NCI-H1694 treated with DMSO at 0.1 percent for 48 hours (cell line): ENCODE measurements at regions not wholly inside any gene's neighbourhood (a gene's known extent, or its start where the extent isn't known, plus 50 kb on each side); places are given as distances from the start of the nearest gene placed in this dataset.

Experiments used
- DNase-seq: peaks from one replicate; lab custom pipeline; 2025; lab: John Stamatoyannopoulos, UW

DNA sequence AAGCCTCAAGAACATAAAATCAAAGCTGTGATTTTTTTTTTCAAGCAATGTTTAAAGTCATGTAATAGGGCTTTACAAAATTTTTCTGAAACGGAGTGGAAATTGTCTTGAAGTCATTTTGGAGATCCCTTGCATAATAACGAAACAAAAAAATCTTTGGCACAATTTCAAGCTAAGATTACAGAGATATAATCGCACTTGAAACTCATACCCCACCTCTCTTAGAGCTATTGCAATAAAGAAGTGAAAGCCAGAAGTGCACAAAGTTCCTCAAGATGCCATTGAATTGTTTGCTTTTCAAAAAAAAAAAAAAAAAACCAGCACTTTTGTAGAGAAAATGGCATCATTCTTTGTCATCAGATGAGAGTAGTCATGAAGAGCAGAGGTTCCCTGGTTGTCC lies 152.3 kb downstream of the PAX3 start:
- DNase-seq = no peak

DNA sequence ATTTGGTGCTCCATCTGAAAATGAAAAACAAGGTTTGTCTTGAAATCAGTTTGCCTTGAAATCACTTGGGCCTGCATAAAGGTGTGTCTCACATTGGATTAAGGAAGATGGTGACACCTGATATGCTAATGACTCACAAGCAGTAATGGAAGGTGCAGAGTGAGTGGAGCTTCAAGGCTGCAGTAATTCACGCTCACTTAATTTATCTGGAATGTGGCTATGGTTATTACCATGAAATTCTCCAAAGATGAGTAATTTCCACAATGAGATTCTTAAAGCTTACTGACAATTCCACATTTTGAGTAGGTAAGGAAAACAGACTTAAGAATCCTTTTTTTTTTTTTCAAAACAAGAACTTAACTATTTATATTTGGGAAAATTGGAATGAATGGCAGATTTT lies 156.8 kb downstream of the PAX3 start:
- DNase-seq = no peak

DNA sequence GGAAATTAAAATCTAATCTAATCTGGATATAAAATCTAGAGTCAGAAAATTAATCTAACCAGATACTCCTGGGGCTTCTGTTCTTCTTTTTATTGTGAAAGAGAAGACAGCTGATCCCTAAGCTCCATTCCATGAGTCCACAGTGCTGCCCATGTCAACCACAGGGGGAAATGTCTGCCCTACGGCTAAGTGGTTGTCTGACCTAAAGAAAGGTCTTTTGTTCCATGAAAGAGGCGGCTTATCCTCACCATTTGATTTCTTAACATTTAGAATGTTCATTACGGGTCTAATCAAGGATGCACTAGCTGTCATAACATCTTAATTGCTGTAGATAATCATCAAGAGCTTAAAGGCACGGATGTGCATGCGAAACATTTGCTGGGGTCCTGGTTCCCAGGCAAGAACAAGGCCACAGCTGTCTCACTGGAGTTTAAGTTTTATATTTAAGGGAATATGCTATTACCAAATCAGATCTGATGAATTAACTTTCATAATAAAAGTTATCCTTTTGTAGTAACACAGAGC lies 162.6 kb downstream of the PAX3 start:
- DNase-seq = no peak

DNA sequence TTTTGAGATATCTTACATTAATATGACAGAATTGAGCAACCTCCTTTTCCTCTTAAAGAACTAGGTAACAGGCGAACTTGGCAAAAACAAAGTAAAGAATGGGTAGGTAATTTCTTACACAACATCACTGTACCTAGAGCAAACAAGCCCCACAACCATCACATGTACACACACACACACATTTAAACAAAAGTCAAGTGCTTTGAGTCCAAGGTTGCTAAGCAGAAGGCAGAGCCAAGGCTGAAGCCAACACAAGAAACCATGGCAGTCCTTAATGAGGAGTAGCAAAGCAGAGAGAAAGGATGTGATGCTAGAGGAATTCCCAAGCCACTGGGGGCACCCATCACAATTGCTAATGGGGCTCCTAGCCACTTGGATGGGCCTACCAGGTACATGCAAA lies 164.1 kb downstream of the PAX3 start:
- no peak for DNase-seq

DNA sequence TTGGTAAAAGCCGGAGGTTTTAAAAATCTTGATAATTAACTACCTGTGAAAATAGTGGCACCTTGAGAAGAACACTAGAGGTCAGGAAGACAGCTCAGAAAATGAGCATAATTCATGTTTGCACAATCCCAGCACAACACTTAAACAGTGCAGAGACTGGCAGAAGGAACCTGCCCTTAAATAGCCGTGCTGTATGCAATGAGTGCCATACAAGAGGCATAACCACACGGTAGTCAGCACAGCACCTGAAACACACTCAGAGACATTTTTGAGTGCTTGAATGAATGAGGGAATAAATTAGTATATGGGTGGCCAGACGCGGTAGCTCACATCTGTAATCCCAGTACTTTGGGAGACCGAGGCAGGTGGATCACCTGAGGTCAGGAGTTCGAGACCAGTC lies 164.9 kb downstream of the PAX3 start:
- no peak for DNase-seq

DNA sequence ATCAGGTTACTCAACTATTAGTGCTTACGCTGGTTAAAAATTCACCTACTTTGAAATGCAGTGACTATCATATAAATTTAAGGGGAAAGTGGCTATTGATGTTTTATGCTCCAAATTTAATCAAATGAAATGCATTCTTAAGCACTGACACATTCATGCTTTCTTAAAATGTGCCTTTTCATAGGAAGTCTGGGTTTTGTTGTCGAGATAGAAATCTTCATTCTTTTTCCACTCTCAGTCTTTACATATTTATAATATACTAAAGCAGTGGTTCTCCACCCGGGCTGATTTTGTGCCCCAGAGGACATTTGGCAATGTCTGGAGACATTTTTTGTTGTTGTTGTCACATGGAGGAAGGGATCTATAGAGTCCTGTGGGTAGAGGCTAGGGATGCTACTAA lies 167.9 kb downstream of the PAX3 start:
- no peak for DNase-seq

DNA sequence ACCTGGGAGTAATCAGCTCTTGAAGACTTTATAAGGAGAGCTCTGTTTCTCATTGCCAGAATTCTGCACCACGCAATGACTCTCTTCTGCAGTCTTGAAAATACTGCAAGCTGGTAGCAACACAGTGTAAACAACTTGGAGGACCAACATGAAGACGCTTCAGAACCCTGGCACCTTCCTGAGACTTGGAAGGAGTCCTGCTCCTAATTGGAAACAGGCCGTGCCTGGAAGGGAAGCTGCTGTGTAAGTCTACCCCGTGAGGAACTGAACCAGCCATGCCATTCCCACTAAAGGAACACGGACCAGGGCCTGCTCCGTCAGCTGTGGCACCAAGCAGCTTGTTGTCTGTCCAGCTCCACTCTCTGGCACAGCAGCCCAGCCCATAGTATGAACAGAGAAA lies 171.1 kb downstream of the PAX3 start:
- DNase-seq = no peak

DNA sequence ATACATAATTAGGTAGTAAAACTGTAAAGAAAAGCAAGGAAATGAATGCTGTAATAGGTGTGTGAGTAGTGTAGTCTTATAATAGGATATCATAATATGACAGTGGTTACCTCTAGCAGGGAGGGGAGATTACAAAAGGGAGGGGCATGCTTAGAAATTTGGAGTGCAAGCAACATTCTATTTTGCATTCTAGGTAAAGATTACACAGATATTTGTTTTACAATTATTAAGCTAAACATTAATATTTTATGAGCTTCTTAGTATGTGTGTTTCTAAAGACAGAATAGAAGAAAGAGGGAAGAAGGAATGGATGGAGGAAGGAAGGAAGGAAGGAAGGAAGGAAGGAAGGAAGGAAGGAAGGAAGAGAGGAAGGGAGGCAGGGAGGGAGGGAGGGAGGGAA lies 177.9 kb downstream of the PAX3 start:
- no peak for DNase-seq

DNA sequence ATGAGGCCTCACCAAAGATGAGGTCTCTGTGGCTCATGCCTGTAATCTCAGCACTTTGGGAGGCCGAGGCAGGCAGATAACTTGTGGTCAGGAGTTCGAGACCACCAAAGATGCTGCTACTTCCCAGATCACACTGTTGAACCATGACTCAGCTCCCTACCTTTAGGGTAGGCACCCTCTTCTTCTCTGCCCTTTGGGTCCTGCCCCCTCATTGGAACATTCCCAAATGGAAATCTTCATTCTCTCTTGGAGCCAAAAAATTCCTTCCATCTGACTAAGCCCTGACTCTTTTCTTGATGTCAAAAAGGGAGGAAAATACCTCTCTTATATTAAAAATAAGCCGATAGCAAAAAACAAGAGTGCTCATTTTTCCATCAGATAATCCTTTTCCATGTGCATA lies 183.5 kb downstream of the PAX3 start:
- no peak for DNase-seq

DNA sequence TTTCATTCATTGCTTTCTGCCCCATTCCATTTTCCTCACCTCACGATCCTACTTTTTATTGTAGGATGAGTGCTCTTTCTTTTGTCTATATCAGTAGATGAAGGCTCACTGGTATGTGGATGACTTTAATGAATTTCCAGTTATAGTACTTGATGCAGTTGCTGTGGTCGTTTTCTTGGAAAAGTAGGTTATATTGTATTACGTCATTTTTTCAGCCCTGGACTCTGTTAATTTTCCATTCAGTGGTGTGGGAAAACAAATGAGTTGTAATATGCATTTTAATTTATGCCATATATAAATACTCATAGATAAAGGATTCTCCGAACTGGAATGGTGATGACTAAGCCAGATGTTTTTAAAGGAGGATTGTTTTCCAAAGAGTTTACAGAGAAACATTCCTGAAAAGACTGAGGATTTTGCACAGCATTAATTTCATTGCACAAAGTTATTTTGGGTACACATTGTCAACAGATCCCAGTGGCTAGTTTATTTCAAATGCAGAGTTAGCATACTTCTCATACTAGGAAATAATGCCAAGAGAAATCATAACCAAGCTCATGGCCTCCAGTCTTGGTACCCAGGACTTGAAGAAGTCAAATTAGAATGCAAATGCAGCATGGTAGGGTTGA lies 189.7 kb downstream of the PAX3 start:
- no peak for DNase-seq

DNA sequence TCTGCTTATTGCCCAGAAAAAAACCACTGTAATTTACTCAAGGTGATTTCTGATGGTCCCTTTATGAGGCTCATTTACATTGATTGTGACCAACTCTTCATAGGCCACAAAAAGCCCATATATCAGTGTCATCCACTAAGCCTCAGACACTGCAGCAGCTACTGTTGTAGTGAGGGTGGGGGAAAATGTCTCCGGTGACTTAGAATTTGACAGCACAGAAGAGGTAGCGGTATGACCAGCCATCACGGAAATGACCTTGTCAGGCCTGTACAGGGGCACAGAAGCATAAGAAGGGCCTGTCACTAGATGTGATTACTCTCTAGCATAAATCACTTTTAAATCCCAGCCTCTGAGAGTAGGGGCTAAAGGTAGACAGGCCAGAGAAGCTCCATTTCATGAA lies 190.3 kb downstream of the PAX3 start:
- no peak for DNase-seq

DNA sequence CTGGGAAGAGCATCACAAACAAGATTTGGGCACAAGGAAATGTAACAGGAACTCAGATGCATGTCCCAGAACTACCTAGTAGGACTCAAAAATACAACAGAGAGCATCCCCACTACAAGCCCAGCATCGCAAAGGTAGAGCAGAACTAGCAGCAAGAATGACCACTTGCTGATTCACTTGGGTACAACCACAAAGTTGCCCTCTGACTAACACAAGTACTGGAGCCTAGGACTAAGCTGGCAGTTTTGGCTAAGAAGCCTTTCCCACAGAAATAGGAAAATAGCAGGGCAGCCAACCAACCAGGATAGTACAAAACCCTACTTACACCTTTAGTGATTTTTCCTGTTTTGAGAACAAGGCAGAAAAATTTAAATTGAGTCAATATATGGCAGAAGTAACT lies 193.8 kb downstream of the PAX3 start:
- DNase-seq = no peak

DNA sequence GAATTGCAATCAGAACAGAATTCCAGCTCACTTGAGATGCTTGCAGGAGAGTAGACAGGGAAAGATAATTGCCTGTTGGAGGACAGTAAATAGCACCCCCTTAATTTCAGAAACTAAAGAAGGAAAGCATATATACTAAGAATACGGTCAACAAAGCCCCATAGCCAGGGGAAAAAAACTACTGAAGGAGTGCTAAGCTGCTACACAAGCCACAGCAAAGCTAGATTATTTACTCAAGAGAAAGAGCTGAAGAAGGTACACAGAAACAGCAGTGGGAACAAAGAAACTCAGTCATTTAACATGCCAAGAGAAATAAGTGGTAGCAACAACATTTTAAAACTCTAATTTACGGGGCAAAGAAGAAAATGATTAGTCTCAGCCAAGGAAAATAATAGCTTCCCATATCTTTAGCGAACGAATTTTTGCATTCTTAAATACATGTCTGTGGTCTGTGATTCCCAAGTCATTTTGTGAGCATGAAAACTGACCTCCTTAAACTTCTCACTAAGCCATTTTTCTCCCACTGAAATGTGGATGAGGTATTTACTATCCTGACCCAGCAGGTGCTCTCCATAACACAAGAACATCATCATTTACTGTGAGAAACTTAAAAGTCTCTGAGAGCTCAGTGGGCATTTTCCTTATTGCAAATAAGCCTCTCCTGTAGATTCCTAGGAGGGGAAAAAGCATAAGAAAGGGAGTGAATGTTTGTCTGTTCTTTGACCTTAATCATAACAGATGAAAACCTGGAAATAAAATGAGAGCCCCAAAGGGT lies 196.0 kb downstream of the PAX3 start:
- no peak for DNase-seq

DNA sequence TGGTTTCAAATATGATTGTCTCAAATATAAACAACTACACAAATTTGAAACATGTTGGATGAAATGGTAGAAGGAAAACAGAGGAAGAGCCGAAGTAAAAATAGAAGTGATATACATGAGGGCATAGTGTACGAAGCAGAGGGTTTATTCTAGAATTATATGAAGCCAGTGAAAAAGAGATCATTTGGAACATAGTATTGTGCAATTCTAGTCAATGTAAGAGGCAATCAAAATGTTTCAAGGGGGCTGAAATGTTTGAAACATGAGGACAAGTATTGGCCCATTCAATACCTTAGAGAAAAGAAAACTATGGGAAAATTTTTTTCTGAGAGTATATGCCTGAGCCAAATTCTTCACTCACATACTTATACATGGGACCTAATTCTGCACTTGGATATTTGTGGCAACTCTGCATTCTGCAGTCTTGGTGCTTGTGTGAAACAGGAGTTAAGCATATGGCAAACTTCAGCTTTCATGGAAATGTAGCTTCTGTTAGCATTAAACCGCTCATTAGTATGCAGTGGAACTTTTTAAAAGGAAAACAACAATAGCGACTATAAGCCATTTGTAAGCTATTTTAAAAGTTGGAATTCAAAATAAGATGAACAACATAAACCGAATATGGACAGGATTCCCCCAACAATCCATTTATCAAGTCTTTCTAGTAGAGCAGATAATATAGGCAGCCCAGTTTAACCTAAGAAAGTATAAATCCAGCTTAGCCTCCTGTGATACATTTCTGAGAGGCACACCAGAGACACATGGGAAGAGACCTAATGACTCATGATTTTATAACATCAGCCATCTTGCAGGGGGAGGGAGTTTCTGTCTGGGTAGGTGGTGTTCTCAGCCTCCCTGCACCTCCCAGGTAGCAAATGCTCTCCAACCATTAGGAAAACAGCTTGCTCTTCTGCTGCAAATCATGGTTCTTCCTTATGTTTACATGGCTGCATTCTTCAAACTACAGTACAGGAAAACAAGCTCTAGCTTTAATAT lies 197.8 kb downstream of the PAX3 start:
- no peak for DNase-seq

DNA sequence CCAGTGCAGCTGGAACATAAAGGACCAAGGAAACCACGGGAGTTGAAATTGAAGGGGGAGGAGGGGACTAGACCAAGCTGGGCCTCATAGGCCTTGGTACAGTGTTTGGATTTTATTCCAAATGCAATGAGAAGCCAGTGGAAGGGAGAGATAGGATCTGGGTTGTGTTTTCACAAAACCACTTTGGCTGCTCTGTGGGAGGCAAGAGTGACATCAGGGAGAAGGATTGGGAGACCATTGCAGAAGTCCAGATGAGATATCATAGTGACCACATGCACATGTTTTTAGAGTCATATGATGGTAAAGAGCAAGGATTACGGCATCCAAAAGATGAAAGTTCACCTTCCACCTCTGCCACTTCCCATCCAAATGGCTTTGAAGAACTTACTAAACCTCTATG lies 210.2 kb downstream of the PAX3 start:
- DNase-seq = no peak

DNA sequence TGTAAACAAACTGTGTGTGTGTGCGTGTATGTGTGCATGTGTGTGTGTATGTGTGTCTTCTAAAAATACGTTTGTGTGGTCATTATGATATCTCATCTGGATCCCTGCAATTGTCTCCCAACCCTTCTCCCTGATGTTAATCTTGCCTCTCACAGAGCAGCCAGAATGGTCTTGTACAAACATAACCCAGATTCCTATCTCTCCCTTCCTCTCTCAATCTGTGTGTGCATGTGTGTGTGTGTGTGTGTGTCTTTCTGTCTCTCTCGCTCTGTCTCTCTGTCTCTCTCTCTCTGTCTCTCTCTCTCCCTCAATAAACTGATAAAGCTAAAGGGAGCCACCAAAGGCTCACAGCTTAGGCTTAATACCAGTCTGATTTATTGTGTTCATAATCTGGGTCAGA lies 210.8 kb downstream of the PAX3 start:
- DNase-seq = no peak

DNA sequence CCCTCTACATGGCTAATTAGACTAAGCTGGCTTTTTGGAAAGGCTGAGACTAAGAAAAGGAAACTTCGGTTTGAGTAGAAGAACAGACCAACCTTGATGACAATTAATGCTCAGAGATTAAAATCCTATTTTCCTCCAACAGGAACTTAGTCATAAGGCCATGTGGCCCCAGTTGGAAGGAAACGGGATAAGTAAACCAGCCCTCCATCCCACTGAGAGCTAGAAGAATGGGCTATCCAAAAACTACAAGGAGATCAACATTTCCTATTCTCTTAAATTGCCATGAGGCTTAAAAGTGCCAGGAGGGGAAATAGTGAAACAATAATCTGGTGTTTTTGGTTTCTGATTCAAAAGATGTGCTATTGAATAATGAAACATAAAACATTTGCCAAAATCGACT lies 216.6 kb downstream of the PAX3 start:
- no peak for DNase-seq

DNA sequence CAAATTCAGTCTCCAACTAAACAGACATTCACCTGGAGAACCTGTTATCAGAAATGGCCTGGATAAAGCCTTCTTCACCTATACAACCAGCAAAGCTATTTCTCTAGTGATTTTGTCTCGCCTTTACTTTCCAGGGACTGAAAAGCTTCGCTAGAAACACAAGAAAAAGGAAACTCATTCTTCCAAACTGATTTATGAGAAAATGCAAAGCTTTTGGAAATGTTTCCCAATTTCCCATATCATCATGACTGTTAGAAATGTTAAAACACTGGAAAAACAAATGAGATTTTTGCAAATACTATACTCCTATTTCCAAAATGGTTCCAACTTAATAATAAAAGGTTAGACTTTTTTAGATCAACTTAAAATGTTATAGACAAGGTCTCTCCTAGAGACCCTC lies 218.7 kb downstream of the PAX3 start:
- no peak for DNase-seq

DNA sequence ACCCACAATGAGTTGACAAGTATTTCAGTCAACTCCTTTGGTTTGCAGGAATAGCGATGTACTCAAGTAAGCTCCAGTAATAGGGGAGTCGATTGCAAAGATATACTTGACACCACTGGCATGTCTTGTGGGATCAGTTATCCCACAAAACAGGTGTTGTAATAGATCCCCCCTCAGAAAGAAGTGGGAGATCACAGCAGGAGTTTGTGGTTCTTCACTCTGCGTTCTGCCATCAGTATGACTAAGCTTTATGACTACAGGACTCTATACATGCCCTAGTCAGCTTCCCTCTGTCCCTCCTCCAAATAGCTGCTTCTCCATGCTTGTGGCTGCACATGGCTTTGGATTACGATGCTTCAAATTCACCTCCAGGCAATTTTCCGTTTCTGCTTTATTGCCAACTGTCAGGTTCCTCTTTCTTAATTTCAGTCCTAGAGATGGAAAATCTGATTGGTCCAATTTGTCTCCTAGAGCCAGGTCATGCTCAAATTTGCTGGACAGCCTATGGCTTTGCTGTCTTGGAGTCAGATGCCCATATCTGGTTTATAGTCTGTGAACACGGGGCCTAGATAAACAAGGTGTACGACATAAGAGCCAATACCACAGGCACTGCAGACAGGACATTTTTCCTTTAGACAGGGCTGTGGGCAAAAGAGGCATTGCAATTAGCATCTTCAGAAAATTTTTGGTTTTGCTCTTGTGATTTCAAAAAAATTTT lies 221.7 kb downstream of the PAX3 start:
- DNase-seq = no peak

DNA sequence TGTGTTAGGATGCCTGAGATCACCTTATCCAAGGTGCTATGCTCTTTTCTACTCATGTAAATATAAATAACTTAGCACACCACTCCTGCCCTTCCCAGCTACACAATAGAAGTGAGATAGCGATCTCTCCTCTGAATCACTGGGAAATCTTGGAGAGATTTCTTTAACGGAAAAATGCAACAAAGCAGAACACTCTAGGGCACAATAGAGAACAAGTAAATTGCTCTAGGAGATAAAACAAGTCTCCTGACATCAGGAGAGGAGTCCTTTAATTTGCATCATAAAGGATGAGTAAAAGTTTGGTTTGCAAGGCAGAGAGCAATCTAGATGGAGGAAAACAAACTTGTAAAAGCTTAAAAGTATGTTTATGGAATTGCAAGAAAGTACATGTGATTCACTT lies 224.1 kb downstream of the PAX3 start:
- no peak for DNase-seq

DNA sequence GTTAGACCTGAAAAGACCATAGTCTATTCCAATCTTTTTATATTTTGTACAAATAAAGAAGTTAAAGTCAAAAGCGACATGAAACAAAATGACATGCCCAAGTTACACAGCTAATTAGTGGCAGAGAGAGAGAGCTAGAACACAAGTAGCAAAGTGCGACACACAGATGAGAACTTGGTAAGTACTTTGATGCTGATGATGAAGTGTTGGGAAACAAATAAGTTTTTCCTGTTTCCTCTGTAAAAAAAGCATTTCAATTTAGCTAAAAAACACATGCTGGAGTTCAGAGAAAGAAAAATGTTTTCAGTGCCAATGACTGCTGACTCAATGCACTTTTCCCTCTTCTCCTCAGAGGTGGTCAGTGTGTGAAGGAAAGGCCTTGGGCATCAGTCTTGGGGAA lies 226.9 kb downstream of the PAX3 start:
- no peak for DNase-seq

DNA sequence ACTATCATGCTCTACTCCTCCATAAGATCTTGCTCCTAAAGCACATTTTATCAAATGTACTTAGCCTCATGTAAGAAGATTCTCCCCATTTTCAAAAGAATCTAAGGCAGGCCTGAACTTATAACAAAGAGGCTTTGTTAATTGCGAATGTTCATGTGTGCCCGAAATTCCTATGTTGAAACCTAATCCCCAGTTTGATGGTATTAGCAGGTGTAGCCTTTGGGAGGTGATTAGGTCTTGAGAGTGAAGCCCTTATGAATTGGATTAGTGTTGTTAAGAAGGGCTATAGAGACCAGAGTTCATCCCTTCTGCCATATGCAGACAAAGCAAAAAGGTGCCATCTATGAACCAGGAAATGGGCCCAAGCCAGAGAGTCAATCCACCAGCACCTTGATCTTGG lies 234.5 kb downstream of the PAX3 start:
- DNase-seq = no peak
